Daoy (cell line): ENCODE measurements at regions not wholly inside any gene's neighbourhood (a gene's known extent, or its start where the extent isn't known, plus 50 kb on each side); places are given as distances from the start of the nearest gene placed in this dataset.
"Not testable (repeated sequence)": the region's sequence is repeated elsewhere in the genome, so short reads cannot be mapped to it uniquely, and the experiment has no call there.

ENCODE experiments used
- DNase-seq: peaks from one replicate; pipeline ENCODE4 v3.0.0-alpha.2; 2015; ENCODE audit warnings: low read depth

DNA sequence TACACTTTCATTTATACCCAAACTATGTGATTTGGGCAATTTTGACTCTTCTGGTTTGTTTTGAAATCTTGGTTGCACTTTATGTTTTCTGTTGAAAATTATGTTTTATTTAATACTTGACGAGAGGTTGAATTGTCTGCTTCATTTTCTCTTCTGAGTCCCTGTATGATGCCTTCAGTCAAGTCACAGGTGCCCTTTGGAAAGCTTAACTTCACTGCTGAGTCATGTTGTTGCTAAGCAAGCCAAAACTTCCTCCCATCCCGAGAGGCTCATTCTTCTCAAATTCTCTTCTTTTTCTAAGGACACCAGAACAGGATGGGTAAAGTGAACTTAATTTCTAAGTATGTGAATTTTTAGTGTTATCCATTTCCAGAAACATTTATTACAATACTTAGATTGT is 455.3 kb upstream of the PTGER4 start:
- DNase-seq: peak; percentile 51

DNA sequence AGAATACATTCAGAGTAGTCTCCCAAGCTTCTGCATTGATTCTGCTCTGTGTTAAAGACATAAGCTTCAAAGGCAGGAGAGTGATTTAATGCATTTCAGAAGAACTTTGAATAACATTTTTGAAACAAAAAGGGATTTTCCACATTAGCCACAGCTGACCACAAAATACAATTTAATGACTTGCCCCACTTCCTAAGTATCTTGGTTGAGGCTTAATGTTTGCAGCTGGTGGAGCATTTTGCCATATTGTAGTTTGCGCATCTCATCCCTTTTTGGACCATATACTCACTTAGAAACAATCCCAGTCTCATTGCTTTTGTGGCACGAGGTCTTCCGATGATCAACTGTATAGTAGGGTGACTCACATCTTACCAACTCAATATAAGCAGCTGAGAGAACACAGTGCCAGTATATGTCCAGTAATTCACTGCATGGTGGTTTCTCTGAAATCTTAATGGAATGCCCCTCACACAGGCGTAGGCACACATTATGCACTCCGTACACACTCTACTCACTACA is 455.8 kb upstream of the PTGER4 start:
- DNase-seq: peak; percentile 80

DNA sequence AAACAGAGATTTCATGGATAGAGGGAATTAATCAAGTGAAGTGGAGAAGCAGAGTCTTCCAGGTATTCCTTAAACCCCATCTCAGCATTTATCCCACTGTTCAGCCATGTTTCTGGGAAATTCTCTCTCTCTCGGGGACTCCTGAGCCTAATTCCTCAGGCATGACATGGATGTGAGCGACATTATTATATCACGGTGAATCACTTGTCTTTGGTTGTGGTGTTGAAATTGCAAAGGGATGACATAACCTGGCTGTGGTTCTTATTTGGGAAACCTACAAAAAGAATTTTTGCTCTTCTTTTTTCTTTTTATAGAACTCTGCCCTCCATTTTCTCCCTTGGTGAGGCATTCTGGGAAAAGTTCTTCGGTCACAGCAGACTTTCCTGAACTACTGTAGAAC is 457.9 kb upstream of the PTGER4 start:
- peak; percentile 79 for DNase-seq

DNA sequence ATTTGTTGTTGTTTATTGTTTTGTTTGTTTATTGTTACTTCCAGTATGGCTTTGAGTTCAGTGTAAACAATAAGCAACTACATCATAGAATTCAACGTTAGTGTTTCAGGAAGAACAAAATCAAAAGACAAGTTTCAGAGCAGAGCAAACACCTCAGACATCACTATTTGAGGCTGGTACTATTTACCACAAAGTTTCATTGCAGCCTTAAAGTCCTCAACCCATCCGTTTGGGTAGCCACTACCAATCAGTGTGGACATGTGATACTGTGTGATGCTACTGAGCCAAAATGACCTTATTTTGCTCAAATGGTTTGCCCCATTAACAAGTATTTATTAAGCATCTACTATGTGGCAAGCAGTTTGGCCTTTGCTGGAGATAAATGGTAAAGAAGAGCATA is 458.5 kb upstream of the PTGER4 start:
- no peak for DNase-seq

DNA sequence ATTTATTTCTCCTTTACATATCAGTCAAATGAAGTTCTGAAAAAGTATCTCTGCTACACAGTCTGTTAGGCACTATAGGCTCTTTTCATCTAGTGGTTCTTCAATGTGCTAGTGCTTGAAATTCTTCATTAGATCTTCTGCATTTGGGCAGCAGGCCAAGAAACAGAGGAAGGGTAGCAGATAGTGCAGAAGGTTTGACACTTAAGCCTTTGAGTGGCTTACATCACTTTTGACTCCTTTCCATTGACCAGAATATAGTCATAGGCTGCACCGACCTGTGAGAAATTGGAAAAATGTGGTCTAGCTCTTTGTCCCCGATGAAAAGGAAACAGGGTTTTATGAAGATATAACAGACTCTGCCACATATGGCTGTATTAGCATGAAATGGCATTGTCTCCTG is 459.5 kb upstream of the PTGER4 start:
- peak; percentile 16 for DNase-seq

DNA sequence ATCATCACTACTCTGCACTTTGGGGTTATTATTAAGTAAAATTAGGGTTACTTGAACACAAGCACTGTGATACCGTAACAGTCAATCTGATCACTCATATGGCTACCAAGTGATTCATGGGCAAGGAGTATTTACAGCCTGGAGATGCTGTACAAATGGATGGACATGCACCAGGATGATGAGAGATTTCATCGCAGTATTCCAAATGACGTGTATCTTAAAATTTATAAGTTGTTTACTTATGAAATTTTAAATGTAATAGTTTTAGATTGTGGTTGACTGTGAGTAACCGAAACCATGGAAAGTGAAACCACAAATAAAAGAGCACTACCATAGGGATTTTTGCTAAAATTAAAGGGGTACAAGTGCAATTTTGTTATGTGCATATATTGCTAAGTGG is 462.2 kb upstream of the PTGER4 start:
- no peak for DNase-seq

DNA sequence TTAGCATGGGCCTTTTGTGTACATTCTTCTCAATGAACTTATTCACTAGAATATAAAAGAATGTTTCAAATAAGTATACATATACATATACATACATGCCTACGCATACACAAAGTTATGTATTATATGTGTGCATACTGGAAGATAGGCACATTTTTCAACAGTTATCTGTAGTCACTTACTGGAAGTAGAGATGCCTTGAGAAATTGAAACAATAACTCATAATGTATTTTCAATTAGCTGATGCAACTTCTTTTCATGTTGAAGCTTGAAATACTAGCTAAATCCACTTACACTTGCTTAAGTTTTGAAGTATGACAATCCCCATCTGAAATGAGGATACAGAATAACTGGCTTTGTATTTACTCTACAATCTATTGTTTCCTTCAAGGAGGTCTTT is 469.0 kb upstream of the PTGER4 start:
- DNase-seq: no peak

DNA sequence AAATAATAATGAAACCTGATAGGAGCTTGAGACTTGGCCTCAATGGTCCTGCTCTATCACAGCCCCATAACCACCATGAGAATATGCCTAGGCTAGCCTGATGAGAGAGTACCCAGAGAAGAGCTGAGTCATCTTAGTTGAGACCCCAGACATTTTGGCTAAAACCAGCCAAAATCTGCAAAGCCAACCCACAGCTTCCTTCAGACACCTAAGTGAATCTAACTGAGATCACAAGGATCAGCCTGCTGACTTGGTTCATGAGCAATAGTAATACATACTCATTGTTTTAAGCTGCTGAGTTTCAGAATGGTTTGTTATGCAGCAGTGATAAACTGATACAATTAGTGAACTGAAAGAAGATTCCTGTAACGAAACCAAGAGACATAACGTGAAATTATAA is 473.7 kb upstream of the PTGER4 start:
- DNase-seq: no peak

DNA sequence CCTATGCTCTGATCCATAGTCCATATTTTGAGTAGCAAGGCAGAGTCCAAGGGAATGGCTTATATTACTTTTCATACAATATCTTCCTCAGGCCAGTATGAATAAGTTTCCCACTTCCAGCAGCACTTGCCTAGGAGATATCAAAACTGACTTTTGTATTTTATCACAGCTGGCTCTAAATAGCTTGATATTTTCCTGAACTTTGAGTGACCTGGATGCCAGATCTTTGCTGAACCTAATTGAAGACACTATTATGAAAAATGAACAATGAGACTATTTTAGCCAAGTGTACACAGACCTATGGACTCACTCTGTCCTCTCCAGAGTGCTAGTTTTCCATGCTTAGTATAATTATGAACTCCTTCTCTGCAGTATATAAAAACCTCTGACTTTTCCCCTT is 475.6 kb upstream of the PTGER4 start:
- no peak for DNase-seq

DNA sequence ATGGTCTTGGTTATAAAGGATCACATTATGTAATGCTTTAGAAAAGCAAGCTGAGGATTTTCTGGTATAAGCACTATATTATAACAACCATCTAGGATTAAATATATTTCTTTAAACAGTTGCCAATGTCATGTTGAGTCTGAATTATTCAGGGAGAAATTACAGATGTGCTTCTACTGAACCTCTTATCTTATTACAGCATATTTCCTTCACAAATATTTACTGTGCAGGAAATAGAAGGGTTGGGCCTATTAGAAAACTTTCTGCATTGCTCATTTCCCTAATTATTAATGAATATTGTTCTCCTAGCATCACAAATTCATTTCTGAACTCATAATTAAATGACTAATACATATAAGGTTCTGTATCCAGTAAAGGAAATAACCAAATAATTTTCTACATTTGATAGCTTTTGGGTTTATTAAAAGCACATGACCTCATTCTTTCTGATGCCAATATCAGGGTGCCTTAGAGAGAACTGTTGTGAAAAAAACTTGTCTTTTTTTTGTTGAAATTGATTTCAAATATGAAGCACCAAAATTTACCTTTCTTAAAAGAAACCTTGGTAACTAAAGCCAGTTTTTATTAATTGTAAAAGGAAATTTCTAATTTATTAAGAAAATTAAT is 476.8 kb upstream of the PTGER4 start:
- DNase-seq: no peak

DNA sequence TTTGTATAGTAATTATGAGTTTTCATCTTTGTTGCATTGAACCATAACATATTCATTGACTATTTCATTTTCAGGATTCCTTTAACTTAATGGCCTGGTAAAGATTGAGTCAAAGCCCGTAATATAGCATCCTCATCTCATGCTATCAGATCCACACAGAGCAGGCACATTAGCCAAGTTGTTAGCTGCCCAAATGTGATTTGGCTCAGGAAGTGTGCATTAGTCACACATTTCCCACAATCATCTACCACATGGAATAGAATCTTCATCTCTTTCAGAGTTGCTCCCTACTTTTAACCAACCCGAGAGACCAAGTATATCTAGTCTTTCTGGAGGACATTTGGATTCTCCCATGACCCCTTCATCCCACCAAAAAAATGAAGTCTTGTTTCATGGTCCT is 481.0 kb upstream of the PTGER4 start:
- DNase-seq: peak; percentile 61

DNA sequence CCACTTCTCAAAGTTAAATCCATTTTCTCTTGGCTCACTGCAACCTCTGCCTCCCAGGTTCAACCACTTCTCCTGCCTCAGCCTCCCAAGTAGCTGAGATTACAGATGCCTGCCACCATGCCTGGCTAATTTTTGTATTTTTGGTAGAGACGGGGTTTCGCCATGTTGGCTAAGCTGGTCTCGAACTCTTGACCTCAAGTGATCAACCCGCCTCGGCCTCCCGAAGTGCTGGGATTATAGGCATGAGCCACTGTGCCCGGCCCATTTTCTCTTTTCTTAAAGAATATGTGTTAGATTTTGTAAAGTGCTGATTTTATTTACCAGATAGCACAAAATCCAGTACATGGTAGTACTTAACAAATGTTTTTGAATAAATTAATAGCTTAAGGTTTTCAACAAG is 484.1 kb upstream of the PTGER4 start:
- DNase-seq: not testable (repeated sequence)

DNA sequence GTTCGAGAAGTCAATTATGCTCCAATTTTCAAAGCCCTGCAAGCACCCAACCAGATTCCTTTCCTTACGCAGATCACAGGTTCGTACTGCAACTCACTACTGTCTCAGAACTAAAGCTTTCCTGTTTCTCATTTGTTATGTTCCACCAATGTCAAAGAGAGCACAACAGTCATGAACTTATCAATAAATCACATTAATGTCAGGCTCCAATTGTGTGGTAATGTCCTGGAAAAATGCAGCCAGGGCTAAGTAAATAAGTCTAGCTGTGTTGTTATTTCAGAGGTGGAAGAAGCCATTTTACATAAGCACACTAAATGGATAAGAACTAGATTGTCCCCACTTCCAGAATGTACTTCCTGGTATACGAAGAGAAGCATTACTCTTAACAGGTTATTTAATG is 488.6 kb upstream of the PTGER4 start:
- DNase-seq: no peak

DNA sequence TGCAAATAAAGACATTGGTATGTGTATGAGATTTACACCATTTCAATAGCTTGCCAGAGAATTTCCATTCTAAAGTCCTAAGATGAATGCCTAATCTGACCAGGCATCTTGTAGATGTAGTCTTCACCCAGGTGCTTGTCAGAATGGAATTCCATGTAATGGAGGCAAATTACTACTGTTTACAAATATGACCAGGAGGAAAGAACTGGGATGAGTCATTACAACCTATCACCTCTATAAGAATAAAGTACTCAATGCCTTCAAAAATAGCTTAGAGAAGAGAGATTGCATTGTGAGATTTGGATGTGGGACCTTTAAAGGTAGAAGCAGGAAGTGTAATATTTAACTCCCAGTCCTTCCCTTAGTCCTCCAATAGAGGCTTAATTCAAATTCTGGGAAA is 507.0 kb upstream of the PTGER4 start:
- DNase-seq: no peak

DNA sequence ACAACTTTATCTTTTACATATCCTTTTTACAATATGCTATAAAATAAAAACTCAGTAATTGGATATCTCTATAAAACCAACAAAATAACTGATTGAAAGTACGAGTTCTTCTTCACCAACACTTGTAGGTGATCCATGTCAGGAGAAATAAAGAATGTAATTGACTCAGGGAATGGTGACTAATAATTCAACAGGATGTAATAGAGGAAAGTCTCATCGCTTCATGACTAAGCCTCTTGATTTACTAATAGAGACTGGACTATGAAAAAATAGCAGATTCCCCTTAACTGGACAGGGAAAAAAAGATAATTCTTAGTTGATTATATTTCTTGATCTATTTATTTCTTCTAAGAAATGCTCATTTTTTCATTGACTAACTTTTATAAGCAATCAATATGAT is 507.7 kb upstream of the PTGER4 start:
- no peak for DNase-seq

DNA sequence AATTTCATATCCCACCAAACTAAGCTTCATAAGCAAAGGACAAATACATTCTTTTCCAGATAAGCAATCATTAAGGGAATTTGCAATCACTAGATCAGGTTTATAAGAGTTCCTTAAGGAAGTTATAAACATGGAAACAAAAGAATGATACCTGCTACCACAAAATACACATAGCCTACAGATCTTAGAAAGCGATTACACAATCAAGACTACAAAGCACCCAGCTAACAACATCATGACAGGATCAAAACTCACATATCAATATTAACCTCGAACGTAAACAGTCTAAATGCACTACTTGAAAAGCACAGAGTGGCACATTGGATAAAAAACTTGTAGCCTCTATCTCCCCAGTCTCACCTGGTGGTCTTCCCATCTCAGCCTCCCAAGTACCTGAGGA is 512.4 kb upstream of the PTGER4 start:
- DNase-seq: no peak

DNA sequence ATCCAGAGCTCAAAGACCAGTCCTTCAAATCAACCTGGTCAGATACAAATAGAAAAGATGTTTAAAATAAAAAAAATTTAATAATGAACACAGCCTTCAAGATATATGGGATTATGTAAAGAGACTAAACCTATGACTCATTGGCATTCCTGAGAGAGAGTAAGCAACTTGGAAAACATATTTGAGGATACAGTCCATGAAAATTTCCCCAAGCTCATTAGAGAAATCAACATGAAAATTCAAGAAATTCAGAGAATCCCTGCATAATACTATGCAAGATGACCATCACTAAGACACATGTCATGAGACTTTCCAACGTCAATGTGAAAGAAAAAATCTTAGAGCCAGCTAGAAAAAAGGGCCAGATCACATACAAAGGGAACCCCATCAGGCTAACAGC is 512.9 kb upstream of the PTGER4 start:
- no peak for DNase-seq

DNA sequence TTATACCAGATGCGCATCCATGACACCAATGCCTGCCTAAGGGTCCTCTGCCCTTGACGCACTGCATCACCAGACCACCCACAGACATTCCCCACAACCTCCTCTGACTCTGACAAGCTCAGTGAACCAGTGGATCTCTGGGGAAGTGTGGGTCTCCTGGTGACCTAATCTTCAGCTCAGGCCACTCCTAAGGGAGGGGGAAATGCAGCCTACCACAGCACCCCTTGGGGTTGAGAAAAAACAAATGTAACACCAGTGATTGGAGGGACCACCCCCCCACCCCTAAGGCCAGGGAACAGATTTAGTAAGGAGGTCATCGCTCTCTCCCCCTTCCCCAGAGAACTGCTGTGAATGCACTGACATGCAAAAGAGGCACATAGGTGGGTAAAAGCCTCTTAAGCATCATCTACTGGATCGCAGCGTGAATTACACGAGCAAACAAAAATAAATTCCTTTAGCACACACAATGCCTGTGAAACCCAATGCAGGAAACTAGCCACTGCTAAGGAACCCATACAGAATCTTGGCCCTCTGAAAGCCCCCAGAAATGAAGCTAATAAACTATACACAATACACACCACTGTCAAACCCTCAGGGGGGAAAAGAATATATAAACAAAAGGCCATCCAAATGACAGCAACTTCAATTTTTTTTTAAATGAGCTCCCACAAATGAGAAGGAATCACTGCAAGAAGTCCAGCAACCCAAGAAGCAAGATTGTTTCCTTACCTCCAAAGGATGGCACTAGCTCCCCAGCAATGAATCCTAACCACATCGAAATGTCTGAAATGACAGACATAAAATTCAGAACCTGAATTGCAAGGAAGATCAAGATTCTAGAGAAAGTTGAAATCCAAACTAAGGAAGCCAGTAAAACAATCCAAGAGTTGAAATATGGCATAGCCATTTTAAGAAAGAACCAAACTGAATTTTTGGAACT is 513.7 kb upstream of the PTGER4 start:
- peak; percentile 6 for DNase-seq

DNA sequence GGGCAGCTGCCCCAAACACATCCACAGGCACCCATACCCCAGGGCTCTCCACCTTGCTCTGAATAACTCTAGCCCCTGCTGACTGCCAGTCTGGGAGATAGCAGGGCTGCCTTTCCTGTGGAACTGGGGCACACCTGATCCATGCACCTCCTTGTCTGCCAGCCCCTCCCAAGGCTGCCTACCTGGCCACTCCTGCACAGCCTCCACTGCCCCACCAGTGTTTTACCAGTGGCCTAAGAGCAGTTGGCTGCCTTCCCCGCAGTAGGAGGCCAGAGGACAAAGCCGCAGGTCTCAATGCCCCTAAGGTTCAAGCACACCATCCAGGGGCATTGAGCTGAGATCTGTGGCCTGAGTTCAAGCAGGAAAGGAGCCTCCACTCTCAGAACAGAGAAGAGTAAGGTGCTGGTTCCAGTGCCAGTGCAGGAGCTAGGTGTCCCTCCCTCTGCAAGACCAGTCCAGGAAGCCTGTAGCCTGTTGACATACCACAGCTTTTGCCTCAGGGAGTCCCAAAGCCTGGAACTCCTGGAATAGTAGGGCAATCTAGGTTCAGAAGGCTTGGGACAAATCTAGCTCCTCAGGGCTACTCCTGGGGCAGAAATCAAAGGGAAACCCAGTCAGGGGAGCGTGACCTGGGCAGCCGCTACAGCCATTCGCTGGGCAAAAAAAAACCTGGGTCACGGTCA is 514.5 kb upstream of the PTGER4 start:
- no peak for DNase-seq

DNA sequence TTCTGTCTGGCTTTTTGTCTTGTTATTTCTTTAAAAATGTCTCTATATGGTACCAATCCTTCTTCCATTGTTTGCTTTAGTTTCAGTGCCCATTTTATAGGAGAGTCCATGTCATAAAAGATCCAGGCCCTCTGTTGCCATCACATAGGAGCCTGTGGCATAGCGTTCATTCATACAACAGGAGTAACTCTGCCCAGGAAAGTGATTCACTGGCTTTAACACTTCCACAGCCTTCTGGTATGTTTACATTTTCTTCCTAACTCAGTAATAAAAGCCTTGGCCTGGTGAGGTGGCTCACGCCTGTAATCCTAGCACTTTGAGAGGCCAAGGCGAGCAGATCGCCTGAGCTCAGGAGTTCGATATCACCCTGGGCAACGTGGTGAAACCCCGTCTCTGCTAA is 519.3 kb upstream of the PTGER4 start:
- peak; percentile 12 for DNase-seq

DNA sequence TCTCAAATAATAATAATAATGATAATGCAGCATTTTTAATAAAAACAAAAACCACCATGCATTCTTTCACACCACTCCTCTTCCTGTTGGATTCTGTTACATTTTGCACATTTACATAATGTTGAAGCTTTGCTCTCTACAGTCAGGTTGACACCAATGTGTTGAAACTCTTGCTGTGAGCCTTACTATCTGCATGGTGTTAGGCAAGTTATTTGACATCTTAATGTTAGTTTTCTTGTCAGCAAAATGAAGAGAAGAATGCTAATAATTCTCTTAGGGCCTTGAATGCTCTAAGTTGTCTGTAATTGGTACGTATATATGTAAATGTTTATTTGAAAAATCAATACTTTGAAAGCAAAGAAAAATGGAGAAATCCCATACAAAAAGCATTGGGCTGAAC is 525.5 kb upstream of the PTGER4 start:
- no peak for DNase-seq

DNA sequence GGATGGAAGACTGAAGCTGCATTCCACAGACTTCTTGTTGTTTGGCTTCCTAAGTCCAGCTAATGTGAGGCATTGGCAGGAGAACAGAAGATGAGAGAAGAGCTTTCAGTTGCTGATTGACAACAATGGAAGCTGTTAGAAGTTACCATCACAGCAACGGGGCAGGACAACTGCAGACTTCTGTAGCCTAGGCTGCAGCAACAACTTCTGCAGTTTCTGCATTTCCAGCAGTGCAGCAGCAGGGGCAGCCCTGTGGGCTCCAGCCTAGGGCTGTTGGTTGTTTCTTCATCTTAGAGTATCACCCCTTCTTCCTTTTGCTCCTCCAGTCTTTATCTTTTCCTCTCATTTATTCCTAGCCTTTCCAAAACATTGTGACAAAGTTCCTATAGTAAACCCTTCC is 528.8 kb upstream of the PTGER4 start:
- no peak for DNase-seq

DNA sequence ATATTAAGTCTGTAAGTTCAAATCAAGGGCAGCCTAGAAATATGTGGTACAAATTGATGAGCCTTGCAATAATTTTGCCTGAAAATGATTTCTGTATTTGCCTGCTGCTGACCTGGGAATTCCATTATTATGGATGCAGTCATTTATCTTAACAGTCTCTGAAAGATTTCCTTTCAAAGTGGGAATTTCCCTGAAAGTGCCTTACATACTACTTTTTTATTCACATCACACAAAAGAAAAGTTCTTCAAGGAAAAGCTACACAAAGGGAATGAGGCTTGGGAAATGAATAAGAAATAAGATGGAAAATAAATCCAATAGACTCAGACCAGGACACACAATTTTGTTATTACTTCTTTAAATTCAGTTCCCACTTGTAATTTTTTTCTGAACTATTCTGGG is 537.8 kb upstream of the PTGER4 start:
- DNase-seq: no peak
